ENCODE measurements at regions not wholly inside any gene's neighbourhood (a gene's known extent, or its start where the extent isn't known, plus 50 kb on each side); places are given as distances from the start of the nearest gene placed in this dataset.

DNA sequence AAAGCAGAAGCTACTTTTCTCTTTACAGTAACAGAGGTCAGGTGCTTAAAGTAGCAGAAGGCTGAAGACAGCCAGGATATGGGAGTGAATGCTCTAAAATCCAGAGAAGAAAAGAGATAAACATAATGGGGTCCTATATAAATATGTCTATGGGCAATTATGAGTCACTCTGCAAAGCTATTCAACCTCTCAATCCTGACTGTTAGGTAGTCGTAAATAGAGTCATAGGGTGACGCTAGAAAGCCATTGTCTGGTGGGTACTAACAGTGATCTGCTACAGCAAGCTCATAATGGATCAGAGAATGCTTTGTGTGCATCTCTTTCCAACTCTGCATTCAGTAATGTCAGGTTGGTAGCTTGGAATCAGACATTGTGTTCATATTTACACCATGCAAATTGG, 53.5 kb upstream of the PDE5A start:
- TF ChIP-seq, protein P1, sequence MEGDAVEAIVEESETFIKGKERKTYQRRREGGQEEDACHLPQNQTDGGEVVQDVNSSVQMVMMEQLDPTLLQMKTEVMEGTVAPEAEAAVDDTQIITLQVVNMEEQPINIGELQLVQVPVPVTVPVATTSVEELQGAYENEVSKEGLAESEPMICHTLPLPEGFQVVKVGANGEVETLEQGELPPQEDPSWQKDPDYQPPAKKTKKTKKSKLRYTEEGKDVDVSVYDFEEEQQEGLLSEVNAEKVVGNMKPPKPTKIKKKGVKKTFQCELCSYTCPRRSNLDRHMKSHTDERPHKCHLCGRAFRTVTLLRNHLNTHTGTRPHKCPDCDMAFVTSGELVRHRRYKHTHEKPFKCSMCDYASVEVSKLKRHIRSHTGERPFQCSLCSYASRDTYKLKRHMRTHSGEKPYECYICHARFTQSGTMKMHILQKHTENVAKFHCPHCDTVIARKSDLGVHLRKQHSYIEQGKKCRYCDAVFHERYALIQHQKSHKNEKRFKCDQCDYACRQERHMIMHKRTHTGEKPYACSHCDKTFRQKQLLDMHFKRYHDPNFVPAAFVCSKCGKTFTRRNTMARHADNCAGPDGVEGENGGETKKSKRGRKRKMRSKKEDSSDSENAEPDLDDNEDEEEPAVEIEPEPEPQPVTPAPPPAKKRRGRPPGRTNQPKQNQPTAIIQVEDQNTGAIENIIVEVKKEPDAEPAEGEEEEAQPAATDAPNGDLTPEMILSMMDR (IDR thresholded peaks at IDR 0.05), result no peak
- Histone ChIP-seq H3K27me3 (no peaks in the 10 kb centered on the region), H3K36me3 (no peaks in the 10 kb centered on the region), H3K4me1 (peaks cover 5 to 7% (median 6%) of the 10 kb centered on the region in 3 donors), H3K9me3 (no peaks in the 10 kb centered on the region), H3K27ac (no peak overlapping the region), H3K4me3 (no peak overlapping the region)
- FAIRE-seq (no peak), DNase-seq (no peak), ATAC-seq (no peak)
- intact Hi-C loops (cut with DNase I), result no loop called here
- 89 to 92% methylated on average over 2 of the region's 2 CpGs for WGBS, 2 donors

DNA sequence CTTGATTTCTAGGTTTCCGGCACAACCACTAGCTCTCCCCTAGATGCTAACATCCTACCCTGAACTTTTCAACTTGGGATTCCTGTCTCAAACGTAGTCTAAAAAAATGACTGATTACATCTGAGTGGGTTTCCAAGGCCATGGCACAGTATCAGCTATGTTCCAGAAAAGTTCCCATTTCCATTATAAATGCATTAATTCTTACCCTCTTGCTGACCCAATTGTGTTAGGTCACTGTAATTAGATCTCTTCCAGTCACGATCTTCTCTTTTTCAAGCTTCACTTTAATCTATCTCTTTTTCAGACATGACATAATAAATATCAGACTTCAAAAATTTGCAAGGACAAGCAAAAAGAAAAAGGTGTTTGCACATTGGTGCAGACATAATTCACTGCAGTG, 50.6 kb upstream of the PDE5A start:
- no peak for FAIRE-seq
- TF ChIP-seq, protein P1 (IDR thresholded peaks at IDR 0.05), result no peak
- intact Hi-C loops (cut with DNase I), result no loop called here

DNA sequence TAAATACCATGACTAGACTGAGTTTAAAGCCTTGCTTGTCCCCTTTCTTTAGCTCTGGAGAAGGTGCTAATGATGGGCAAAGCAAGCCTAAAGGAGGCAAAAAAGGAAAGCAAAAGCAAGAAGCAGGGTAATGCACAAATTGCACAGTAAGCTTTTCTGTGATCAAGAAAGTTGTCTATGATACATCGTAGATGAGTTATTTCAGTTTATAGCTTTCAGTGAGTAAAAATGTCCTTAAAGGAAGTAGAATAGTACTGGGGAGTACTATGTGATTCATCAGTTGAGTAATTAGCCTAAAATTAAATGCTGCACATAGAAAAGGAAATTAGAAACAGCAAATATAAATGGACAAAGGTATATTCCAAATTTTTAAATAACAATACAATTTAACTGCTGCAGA, 50.2 kb upstream of the PDE5A start:
- H3K27me3 ChIP-seq, result no peaks in the 10 kb centered on the region
- no peaks in the 10 kb centered on the region for H3K36me3 ChIP-seq
- TF ChIP-seq, protein P1 (IDR thresholded peaks at IDR 0.05), result no peak
- no peaks in the 10 kb centered on the region for H3K9me3 ChIP-seq
- peak overlapping the region in 1 of 4 donors; percentile 20 for H3K27ac ChIP-seq
- peaks cover 4 to 6% (median 5%) of the 10 kb centered on the region in 3 donors for H3K4me1 ChIP-seq
- H3K4me3 ChIP-seq, result no peak overlapping the region
- FAIRE-seq (no peak), DNase-seq (no peak), ATAC-seq (no peak)
- 73 to 82% methylated on average over 1 of the region's 1 CpG for WGBS, 2 donors
- intact Hi-C loops (cut with DNase I), result no loop called here

More for the DNA sequence above, 50.6 kb upstream of the PDE5A start:
- DNase-seq (no peak), ATAC-seq (no peak)
- Histone ChIP-seq H3K27ac (peak overlapping the region in 1 of 4 donors; percentile 20), H3K9me3 (no peaks in the 10 kb centered on the region), H3K36me3 (no peaks in the 10 kb centered on the region), H3K4me1 (peaks cover 5 to 7% (median 6%) of the 10 kb centered on the region in 3 donors), H3K27me3 (no peaks in the 10 kb centered on the region), H3K4me3 (no peak overlapping the region)
- WGBS, 2 donors, result 16 to 18% methylated on average over 3 of the region's 3 CpGs
